ENCODE measurements at regions not wholly inside any gene's neighbourhood (a gene's known extent, or its start where the extent isn't known, plus 50 kb on each side); places are given as distances from the start of the nearest gene placed in this dataset.

DNA sequence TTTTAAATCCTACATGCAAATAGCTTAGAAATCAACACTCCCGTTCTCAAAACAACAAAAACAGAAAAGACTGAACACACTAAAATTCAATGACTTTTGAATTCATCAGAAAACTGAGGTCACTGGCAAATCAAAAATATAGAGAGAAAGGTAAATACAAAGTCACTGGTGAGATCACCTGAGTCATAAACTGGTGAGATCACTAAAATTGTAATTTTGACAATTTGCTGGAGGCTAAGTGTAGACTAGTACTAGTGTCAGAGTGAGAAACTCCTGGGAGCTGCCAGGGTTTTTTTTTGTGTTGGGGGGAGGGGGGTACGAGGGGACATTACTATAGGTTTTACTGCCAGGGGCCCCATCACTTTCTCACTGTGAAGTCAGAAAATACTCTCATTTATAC lies 1876.0 kb upstream of the CELF4 start:
- Histone ChIP-seq H3K9me3 (ENCODE audit: control insufficient read depth, insufficient read depth, low read length) (no peaks in the 10 kb centered on the region), H3K27ac (ENCODE audit: low read length) (no peak overlapping the region), H3K27me3 (ENCODE audit: control insufficient read depth, insufficient read depth, low read length) (no peaks in the 10 kb centered on the region), H3K4me3 (ENCODE audit: low read length) (no peak overlapping the region), H3K4me1 (ENCODE audit: control insufficient read depth, insufficient read depth, low read length) (no peaks in the 10 kb centered on the region), H3K36me3 (ENCODE audit: control insufficient read depth, insufficient read depth, low read length) (no peaks in the 10 kb centered on the region)
- Mint-ChIP-seq H3K4me3 (no peak overlapping the region), H3K36me3 (no peaks in the 10 kb centered on the region), H3K27ac (no peak overlapping the region), H3K27me3 (ENCODE audit: low read depth in 2 of 2) (no peaks in the 10 kb centered on the region), H3K9me3 (peaks cover 7 to 23% of the 10 kb centered on the region in 2 donors), H3K4me1 (peaks cover 10 to 22% of the 10 kb centered on the region in 2 donors)
- no peak for TF ChIP-seq CTCF (IDR thresholded peaks at IDR 0.05)
- intact Hi-C loops (cut with micrococcal nuclease), result no loop called here
- 83% methylated on average over 1 of the region's 2 CpGs for WGBS (ENCODE audit: insufficient coverage)
- no peak for DNase-seq
- no peak for ATAC-seq

- no peak overlapping the region for H3K4me3 Mint-ChIP-seq
- H3K4me1 Mint-ChIP-seq, result peaks cover 5 to 6% of the 10 kb centered on the region in 2 donors
- intact Hi-C loops (cut with micrococcal nuclease), result no loop called here
- Histone ChIP-seq H3K4me3 (ENCODE audit: low read length) (no peak overlapping the region), H3K27me3 (ENCODE audit: control insufficient read depth, insufficient read depth, low read length) (no peaks in the 10 kb centered on the region), H3K4me1 (ENCODE audit: control insufficient read depth, insufficient read depth, low read length) (no peaks in the 10 kb centered on the region), H3K27ac (ENCODE audit: low read length) (no peak overlapping the region), H3K9me3 (ENCODE audit: control insufficient read depth, insufficient read depth, low read length) (no peaks in the 10 kb centered on the region), H3K36me3 (ENCODE audit: control insufficient read depth, insufficient read depth, low read length) (no peaks in the 10 kb centered on the region)
- ATAC-seq (no peak), DNase-seq (no peak)
- H3K36me3 Mint-ChIP-seq, result no peaks in the 10 kb centered on the region
- WGBS (ENCODE audit: insufficient coverage), result 67% methylated on average over 1 of the region's 1 CpG
- H3K27me3 Mint-ChIP-seq (ENCODE audit: low read depth in 2 of 2), result no peaks in the 10 kb centered on the region
- no peak for TF ChIP-seq CTCF (IDR thresholded peaks at IDR 0.05)
- H3K9me3 Mint-ChIP-seq, result peaks cover 10 to 13% of the 10 kb centered on the region in 2 donors
- no peak overlapping the region for H3K27ac Mint-ChIP-seq
Observed at GRCh38 chr18:39435996-39436395, 1870.4 kb upstream of the CELF4 start.

DNA sequence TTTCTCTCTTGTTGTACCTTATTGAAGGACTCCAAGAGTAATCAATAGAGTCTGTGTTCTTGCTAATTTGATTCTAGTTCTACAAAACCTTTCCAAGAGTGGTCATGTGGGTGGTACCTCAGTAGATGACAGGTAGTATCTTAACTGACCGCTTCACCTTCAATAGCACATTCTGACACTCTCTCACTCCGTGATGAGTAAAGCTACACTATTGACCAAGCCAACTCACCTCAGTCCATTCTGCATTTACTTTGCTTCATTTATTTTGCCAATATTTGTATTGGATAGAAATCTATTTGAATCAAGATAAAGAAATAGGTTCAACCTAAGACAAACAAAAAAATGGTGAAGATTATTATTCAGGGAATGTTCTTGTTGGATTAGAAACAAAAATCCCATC lies 1869.6 kb upstream of the CELF4 start:
- no peaks in the 10 kb centered on the region for H3K27me3 ChIP-seq (ENCODE audit: control insufficient read depth, insufficient read depth, low read length)
- no peaks in the 10 kb centered on the region for H3K36me3 ChIP-seq (ENCODE audit: control insufficient read depth, insufficient read depth, low read length)
- intact Hi-C loops (cut with micrococcal nuclease), result no loop called here
- 92% methylated on average over 2 of the region's 2 CpGs for WGBS (ENCODE audit: insufficient coverage)
- DNase-seq (no peak), ATAC-seq (no peak)
- H3K9me3 ChIP-seq (ENCODE audit: control insufficient read depth, insufficient read depth, low read length), result no peaks in the 10 kb centered on the region
- Mint-ChIP-seq H3K4me1 (peaks cover 5 to 6% of the 10 kb centered on the region in 2 donors), H3K36me3 (no peaks in the 10 kb centered on the region), H3K4me3 (no peak overlapping the region), H3K27me3 (ENCODE audit: low read depth in 2 of 2) (no peaks in the 10 kb centered on the region), H3K27ac (no peak overlapping the region), H3K9me3 (peaks cover 11 to 15% of the 10 kb centered on the region in 2 donors)
- H3K4me3 ChIP-seq (ENCODE audit: low read length), result no peak overlapping the region
- TF ChIP-seq CTCF (IDR thresholded peaks at IDR 0.05), result no peak
- no peak overlapping the region for H3K27ac ChIP-seq (ENCODE audit: low read length)
- H3K4me1 ChIP-seq (ENCODE audit: control insufficient read depth, insufficient read depth, low read length), result no peaks in the 10 kb centered on the region

DNA sequence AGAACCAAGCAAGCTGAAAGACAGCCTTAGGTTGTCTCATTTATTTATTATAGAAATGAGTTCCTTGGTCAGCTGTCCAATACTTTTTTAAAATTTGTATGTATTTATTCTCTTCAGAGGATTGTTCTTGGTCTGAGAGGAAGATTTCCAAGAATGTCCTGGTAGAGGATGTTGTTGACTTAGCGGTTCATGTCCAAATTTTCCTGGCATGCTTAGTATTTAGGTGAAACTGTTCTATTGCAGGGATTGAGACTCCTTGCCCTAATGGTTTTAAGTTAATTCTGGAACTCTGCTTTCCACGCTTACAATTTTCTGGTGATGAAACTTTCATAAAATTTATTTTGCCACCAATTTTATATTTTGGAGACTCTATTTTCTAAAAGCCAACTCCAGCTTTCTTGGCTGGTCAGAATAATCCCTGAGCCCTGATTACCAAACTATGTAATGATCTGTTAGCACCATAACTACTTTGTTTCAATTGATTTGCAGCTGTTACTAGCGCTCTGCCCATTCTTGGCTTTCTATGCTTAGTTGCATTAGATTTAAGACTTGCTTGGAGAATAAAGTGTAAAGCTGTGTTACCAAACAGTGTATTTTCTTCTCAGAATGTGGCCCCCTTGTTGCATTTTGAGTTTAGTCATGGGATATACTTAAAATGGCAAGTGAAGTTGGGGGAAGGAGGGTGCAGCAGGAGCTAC lies 1868.8 kb upstream of the CELF4 start:
- no peak for TF ChIP-seq CTCF (IDR thresholded peaks at IDR 0.05)
- 90% methylated on average over 3 of the region's 3 CpGs for WGBS (ENCODE audit: insufficient coverage)

More for the DNA sequence above, 1868.8 kb upstream of the CELF4 start:
- no peaks in the 10 kb centered on the region for H3K36me3 Mint-ChIP-seq
- H3K27ac Mint-ChIP-seq, result no peak overlapping the region
- Histone ChIP-seq H3K4me3 (ENCODE audit: low read length) (no peak overlapping the region), H3K27ac (ENCODE audit: low read length) (no peak overlapping the region), H3K4me1 (ENCODE audit: control insufficient read depth, insufficient read depth, low read length) (no peaks in the 10 kb centered on the region), H3K36me3 (ENCODE audit: control insufficient read depth, insufficient read depth, low read length) (no peaks in the 10 kb centered on the region), H3K27me3 (ENCODE audit: control insufficient read depth, insufficient read depth, low read length) (no peaks in the 10 kb centered on the region), H3K9me3 (ENCODE audit: control insufficient read depth, insufficient read depth, low read length) (no peaks in the 10 kb centered on the region)
- no peak overlapping the region for H3K4me3 Mint-ChIP-seq
- no peaks in the 10 kb centered on the region for H3K27me3 Mint-ChIP-seq (ENCODE audit: low read depth in 2 of 2)
- H3K4me1 Mint-ChIP-seq, result peaks cover 5 to 6% of the 10 kb centered on the region in 2 donors
- peaks cover 13 to 16% of the 10 kb centered on the region in 2 donors for H3K9me3 Mint-ChIP-seq
- intact Hi-C loops (cut with micrococcal nuclease), result no loop called here
- ATAC-seq (no peak), DNase-seq (no peak)
